CD14-positive monocyte (primary cell): ENCODE measurements at regions not wholly inside any gene's neighbourhood (a gene's known extent, or its start where the extent isn't known, plus 50 kb on each side); places are given as distances from the start of the nearest gene placed in this dataset.

Experiments
- DNase-seq, 3 donors: peaks; one replicate each; pipeline ENCODE4 v3.0.0-alpha.2; 2011 to 2022
- H2AFZ ChIP-seq: 2 replicates; pipeline ENCODE4 v1.6.0; 2012; ENCODE audit warnings: mild to moderate bottlenecking, low read depth, low read length, inconsistent platforms; ENCODE audit not compliant: insufficient read depth, poor library complexity, severe bottlenecking
- H3K27ac ChIP-seq, 2 donors: 1 replicate in 1 of 2; 2 replicates in 1 of 2; pipeline ENCODE4 v1.5.1; 2012 to 2013; ENCODE audit warnings: low read length in 2 of 2, control low read depth in 1 of 2, inconsistent platforms in 1 of 2, low read depth in 1 of 2, mild to moderate bottlenecking in 1 of 2
- H3K27me3 ChIP-seq, 2 donors: one replicate each; pipeline versions ENCODE4 v1.6.0 to v1.6.1; 2011 to 2013; ENCODE audit warnings: low read length in 2 of 2; ENCODE audit not compliant: control insufficient read depth in 2 of 2, insufficient read depth in 2 of 2
- H3K36me3 ChIP-seq, 2 donors: replicated peaks in 1 of 2; 1 replicate in 1 of 2; 2 replicates in 1 of 2; pipeline versions ENCODE4 v1.5.1 to v1.6.1; 2012 to 2013; ENCODE audit warnings: low read length in 2 of 2, control low read depth in 1 of 2, inconsistent platforms in 1 of 2, mild to moderate bottlenecking in 1 of 2; ENCODE audit not compliant: insufficient read depth in 2 of 2, control insufficient read depth in 1 of 2
- H3K4me1 ChIP-seq, 2 donors: 1 replicate in 1 of 2; 2 replicates in 1 of 2; pipeline versions ENCODE4 v1.5.1 to v1.6.1; 2012 to 2013; ENCODE audit warnings: low read length in 2 of 2, control low read depth in 1 of 2, inconsistent platforms in 1 of 2, mild to moderate bottlenecking in 1 of 2, moderate library complexity in 1 of 2; ENCODE audit not compliant: insufficient read depth in 2 of 2, control insufficient read depth in 1 of 2
- H3K4me2 ChIP-seq: replicated peaks from 2 replicates; pipeline ENCODE3; 2012; ENCODE audit warnings: low read length, moderate library complexity, mild to moderate bottlenecking; ENCODE audit not compliant: poor library complexity, severe bottlenecking; ENCODE audit errors: extremely low read depth
- H3K4me3 ChIP-seq, 3 experiments: fragments of 200-600 bp in 1 of 3; sonication (generic) in 1 of 3; replicated peaks in 1 of 3; 1 replicate in 2 of 3; 2 replicates in 1 of 3; pipeline ENCODE4 v1.5.1; 2011 to 2013; ENCODE audit warnings: low read length in 3 of 3, mild to moderate bottlenecking in 3 of 3, control low read depth in 2 of 3, low read depth in 2 of 3, inconsistent platforms in 1 of 3, moderate library complexity in 1 of 3
- H3K79me2 ChIP-seq: 2 replicates; pipeline ENCODE4 v1.6.0; 2012; ENCODE audit warnings: mild to moderate bottlenecking, control low read depth, inconsistent platforms, low read length, moderate library complexity; ENCODE audit not compliant: insufficient read depth
- H3K9ac ChIP-seq: 2 replicates; pipeline ENCODE4 v1.6.0; 2017; ENCODE audit warnings: low read length, mild to moderate bottlenecking; ENCODE audit not compliant: insufficient read depth, poor library complexity, severe bottlenecking
- H3K9me3 ChIP-seq, 2 donors: replicated peaks in 1 of 2; 1 replicate in 1 of 2; 2 replicates in 1 of 2; pipeline versions ENCODE4 v1.5.1 to v1.6.1; 2012 to 2013; ENCODE audit warnings: low read length in 2 of 2, control low read depth in 1 of 2; ENCODE audit not compliant: control insufficient read depth in 1 of 2, insufficient read depth in 1 of 2
- H4K20me1 ChIP-seq: 2 replicates; pipeline ENCODE4 v1.6.0; 2012; ENCODE audit warnings: mild to moderate bottlenecking, low read length, control low read depth, moderate library complexity; ENCODE audit not compliant: insufficient read depth
- H3K27ac Mint-ChIP-seq, 7 donors: one replicate each; pipeline ENCODE4 v1.8.0; 2020; ENCODE audit warnings: mild to moderate bottlenecking in 7 of 7, mixed read lengths in 7 of 7, moderate library complexity in 6 of 7, inconsistent platforms in 2 of 7
- H3K27me3 Mint-ChIP-seq, 3 donors: one replicate each; pipeline ENCODE4 v1.8.0; 2021 to 2022; ENCODE audit warnings: low read depth in 3 of 3, mild to moderate bottlenecking in 3 of 3, mixed read lengths in 3 of 3, moderate library complexity in 3 of 3, inconsistent platforms in 1 of 3
- H3K36me3 Mint-ChIP-seq, 2 donors: one replicate each; pipeline ENCODE4 v1.8.0; 2020; ENCODE audit warnings: mixed read lengths in 2 of 2, inconsistent platforms in 1 of 2, mild to moderate bottlenecking in 1 of 2
- H3K4me1 Mint-ChIP-seq: one replicate; pipeline ENCODE4 v1.8.0; 2020; ENCODE audit warnings: mild to moderate bottlenecking, mixed read lengths
- H3K4me3 Mint-ChIP-seq, 2 donors: one replicate each; pipeline ENCODE4 v1.8.0; 2020; ENCODE audit warnings: mild to moderate bottlenecking in 2 of 2, mixed read lengths in 2 of 2, moderate library complexity in 1 of 2
- H3K9me3 Mint-ChIP-seq, 7 donors: one replicate each; pipeline ENCODE4 v1.8.0; 2020 to 2022; ENCODE audit warnings: mixed read lengths in 7 of 7, mild to moderate bottlenecking in 6 of 7, moderate library complexity in 6 of 7, inconsistent platforms in 2 of 7
- WGBS: methylation state at CpG from one replicate; pipeline ENCODE4 v1.1.5; 2013; ENCODE audit warnings: missing lambda C conversion rate; ENCODE audit not compliant: insufficient coverage; 5-methylcytosine and 5-hydroxymethylcytosine counted together
- intact Hi-C, 2 donors: fragments of 100-400 bp; cut with micrococcal nuclease; formaldehyde crosslinking; loops; one replicate each; pipeline versions ENCODE4 v1.15.0 to v1.15.1; 2023
- TF ChIP-seq, protein P1 (sequence below): fragments of 200-600 bp; IDR thresholded peaks from one replicate; pipeline ENCODE4 v1.8.0; 2022; ENCODE audit warnings: antibody characterized with exemption, mild to moderate bottlenecking

DNA sequence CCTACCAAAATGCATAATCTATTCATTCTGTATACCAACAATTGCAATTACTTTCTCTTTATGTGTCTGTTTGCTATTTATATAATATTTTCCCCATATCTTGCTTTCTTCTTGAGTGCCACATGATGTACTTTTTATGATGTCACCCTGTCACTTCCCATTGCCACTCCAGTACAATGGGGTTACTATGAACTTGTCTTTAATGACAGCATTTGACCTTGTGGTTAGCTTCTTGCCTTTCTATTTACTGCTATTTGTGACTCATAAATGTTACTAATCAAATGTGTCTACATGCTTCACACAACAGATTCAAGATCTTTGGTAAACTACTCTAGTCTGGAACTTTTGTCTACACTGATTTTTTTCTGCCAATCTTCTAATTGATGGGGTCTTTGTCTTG is 486.3 kb downstream of the NR4A2 start:
- Mint-ChIP-seq H3K27ac (no peak overlapping the region), H3K4me1 (no peaks in the 10 kb centered on the region), H3K36me3 (no peaks in the 10 kb centered on the region), H3K4me3 (no peak overlapping the region), H3K9me3 (peaks cover 0 to 5% (median 3%) of the 10 kb centered on the region in 7 donors), H3K27me3 (no peaks in the 10 kb centered on the region)
- Histone ChIP-seq H3K79me2 (no peaks in the 10 kb centered on the region), H4K20me1 (no peaks in the 10 kb centered on the region), H3K9me3 (peaks cover 0 to 4% of the 10 kb centered on the region in 2 donors), H3K9ac (no peak overlapping the region), H2AFZ (no peak overlapping the region), H3K4me2 (no peak overlapping the region), H3K27ac (no peak overlapping the region), H3K4me1 (no peaks in the 10 kb centered on the region), H3K36me3 (no peaks in the 10 kb centered on the region), H3K4me3 (no peak overlapping the region), H3K27me3 (no peaks in the 10 kb centered on the region)
- DNase-seq, result no peak
- intact Hi-C loops, result no loop called here
- TF ChIP-seq, protein P1, sequence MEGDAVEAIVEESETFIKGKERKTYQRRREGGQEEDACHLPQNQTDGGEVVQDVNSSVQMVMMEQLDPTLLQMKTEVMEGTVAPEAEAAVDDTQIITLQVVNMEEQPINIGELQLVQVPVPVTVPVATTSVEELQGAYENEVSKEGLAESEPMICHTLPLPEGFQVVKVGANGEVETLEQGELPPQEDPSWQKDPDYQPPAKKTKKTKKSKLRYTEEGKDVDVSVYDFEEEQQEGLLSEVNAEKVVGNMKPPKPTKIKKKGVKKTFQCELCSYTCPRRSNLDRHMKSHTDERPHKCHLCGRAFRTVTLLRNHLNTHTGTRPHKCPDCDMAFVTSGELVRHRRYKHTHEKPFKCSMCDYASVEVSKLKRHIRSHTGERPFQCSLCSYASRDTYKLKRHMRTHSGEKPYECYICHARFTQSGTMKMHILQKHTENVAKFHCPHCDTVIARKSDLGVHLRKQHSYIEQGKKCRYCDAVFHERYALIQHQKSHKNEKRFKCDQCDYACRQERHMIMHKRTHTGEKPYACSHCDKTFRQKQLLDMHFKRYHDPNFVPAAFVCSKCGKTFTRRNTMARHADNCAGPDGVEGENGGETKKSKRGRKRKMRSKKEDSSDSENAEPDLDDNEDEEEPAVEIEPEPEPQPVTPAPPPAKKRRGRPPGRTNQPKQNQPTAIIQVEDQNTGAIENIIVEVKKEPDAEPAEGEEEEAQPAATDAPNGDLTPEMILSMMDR, result no peak

- Histone ChIP-seq H3K27me3 (no peaks in the 10 kb centered on the region), H3K4me2 (no peak overlapping the region), H3K9me3 (peaks cover 0 to 4% of the 10 kb centered on the region in 2 donors), H4K20me1 (no peaks in the 10 kb centered on the region), H3K9ac (no peak overlapping the region), H3K27ac (no peak overlapping the region), H3K36me3 (no peaks in the 10 kb centered on the region), H3K4me1 (no peaks in the 10 kb centered on the region), H3K4me3 (no peak overlapping the region), H2AFZ (no peak overlapping the region), H3K79me2 (no peaks in the 10 kb centered on the region)
- no peaks in the 10 kb centered on the region for H3K36me3 Mint-ChIP-seq
- H3K27ac Mint-ChIP-seq, result no peak overlapping the region
- H3K27me3 Mint-ChIP-seq, result no peaks in the 10 kb centered on the region
- peaks cover 0 to 5% (median 3%) of the 10 kb centered on the region in 7 donors for H3K9me3 Mint-ChIP-seq
- DNase-seq, result no peak
- intact Hi-C loops, result no loop called here
- no peaks in the 10 kb centered on the region for H3K4me1 Mint-ChIP-seq
- WGBS, result no CpG with 5 or more reads among the region's 2 CpGs
- no peak overlapping the region for H3K4me3 Mint-ChIP-seq
- TF ChIP-seq, protein P1, result no peak
Measured at GRCh38 chr2:155844461-155844860, 488.1 kb downstream of the NR4A2 start.
